ENCODE measurements at regions not wholly inside any gene's neighbourhood (a gene's known extent, or its start where the extent isn't known, plus 50 kb on each side); places are given as distances from the start of the nearest gene placed in this dataset.

- in situ Hi-C loops (cut with MboI; ENCODE audit: low pct_unique_long_range_greater_than_20kb, low sequenced_read_pairs): no loop called here
- DNase-seq: no peak
Observed at GRCh38 chrY:17259497-17259896, 620.5 kb downstream of the CDY2B start.

GRCh38 chrY:17238406-17238805 is 641.6 kb downstream of the CDY2B start:
- in situ Hi-C loops (cut with MboI; ENCODE audit: low pct_unique_long_range_greater_than_20kb, low sequenced_read_pairs): no loop called here
- DNase-seq: no peak

- in situ Hi-C loops (cut with MboI; ENCODE audit: low pct_unique_long_range_greater_than_20kb, low sequenced_read_pairs): no loop called here
- no peak for DNase-seq
Observed at GRCh38 chrY:17235769-17236168, 644.3 kb downstream of the CDY2B start.

- in situ Hi-C loops (cut with MboI; ENCODE audit: low pct_unique_long_range_greater_than_20kb, low sequenced_read_pairs): no loop called here
- DNase-seq: no peak
Observed at GRCh38 chrY:17233435-17234109, 646.4 kb downstream of the CDY2B start.

- DNase-seq: no peak
Observed at GRCh38 chrY:17231994-17232393, 648.0 kb downstream of the CDY2B start.

GRCh38 chrY:17223502-17223901 is 656.5 kb downstream of the CDY2B start:
- DNase-seq: no peak
- in situ Hi-C loops (cut with MboI; ENCODE audit: low pct_unique_long_range_greater_than_20kb, low sequenced_read_pairs): no loop called here

More at GRCh38 chrY:17231994-17232393, 648.0 kb downstream of the CDY2B start:
- in situ Hi-C loops (cut with MboI; ENCODE audit: low pct_unique_long_range_greater_than_20kb, low sequenced_read_pairs): no loop called here

GRCh38 chrY:17202395-17202794 is 677.6 kb downstream of the CDY2B start:
- DNase-seq: no peak
- in situ Hi-C loops (cut with MboI; ENCODE audit: low pct_unique_long_range_greater_than_20kb, low sequenced_read_pairs): no loop called here

GRCh38 chrY:17184299-17184698 is 695.7 kb downstream of the CDY2B start:
- in situ Hi-C loops (cut with MboI; ENCODE audit: low pct_unique_long_range_greater_than_20kb, low sequenced_read_pairs): no loop called here
- DNase-seq: no peak

- in situ Hi-C loops (cut with MboI; ENCODE audit: low pct_unique_long_range_greater_than_20kb, low sequenced_read_pairs): no loop called here
- no peak for DNase-seq
Observed at GRCh38 chrY:17166881-17167280, 713.1 kb downstream of the CDY2B start.

- in situ Hi-C loops (cut with MboI; ENCODE audit: low pct_unique_long_range_greater_than_20kb, low sequenced_read_pairs): no loop called here
- DNase-seq: no peak
Observed at GRCh38 chrY:17122166-17122565, 757.9 kb downstream of the CDY2B start.

- peak; percentile 85 for DNase-seq
- in situ Hi-C loops (cut with MboI; ENCODE audit: low pct_unique_long_range_greater_than_20kb, low sequenced_read_pairs): no loop called here
Observed at GRCh38 chrY:17085303-17085702, 794.7 kb downstream of the CDY2B start.

GRCh38 chrY:17079887-17080286 is 800.1 kb downstream of the CDY2B start:
- no peak for DNase-seq
- in situ Hi-C loops (cut with MboI; ENCODE audit: low pct_unique_long_range_greater_than_20kb, low sequenced_read_pairs): no loop called here

- no peak for DNase-seq
- in situ Hi-C loops (cut with MboI; ENCODE audit: low pct_unique_long_range_greater_than_20kb, low sequenced_read_pairs): no loop called here
Observed at GRCh38 chrY:17067307-17067706, 812.7 kb downstream of the CDY2B start.

GRCh38 chrY:17053041-17053440 is 827.0 kb downstream of the CDY2B start:
- no peak for DNase-seq
- in situ Hi-C loops (cut with MboI; ENCODE audit: low pct_unique_long_range_greater_than_20kb, low sequenced_read_pairs): no loop called here

- DNase-seq: no peak
- in situ Hi-C loops (cut with MboI; ENCODE audit: low pct_unique_long_range_greater_than_20kb, low sequenced_read_pairs): no loop called here
Observed at GRCh38 chrY:17050374-17050773, 829.6 kb downstream of the CDY2B start.

GRCh38 chrY:17045124-17045523 is 834.9 kb downstream of the CDY2B start:
- in situ Hi-C loops (cut with MboI; ENCODE audit: low pct_unique_long_range_greater_than_20kb, low sequenced_read_pairs): no loop called here
- no peak for DNase-seq

GRCh38 chrY:17044723-17045122 is 835.3 kb downstream of the CDY2B start:
- in situ Hi-C loops (cut with MboI; ENCODE audit: low pct_unique_long_range_greater_than_20kb, low sequenced_read_pairs): no loop called here
- DNase-seq: peak; percentile 53

- DNase-seq: peak; percentile 76
- in situ Hi-C loops (cut with MboI; ENCODE audit: low pct_unique_long_range_greater_than_20kb, low sequenced_read_pairs): no loop called here
Observed at GRCh38 chrY:17044272-17044671, 835.7 kb downstream of the CDY2B start.

- in situ Hi-C loops (cut with MboI; ENCODE audit: low pct_unique_long_range_greater_than_20kb, low sequenced_read_pairs): no loop called here
- no peak for DNase-seq
Observed at GRCh38 chrY:17038439-17038838, 841.6 kb downstream of the CDY2B start.

GRCh38 chrY:17018126-17018525 is 861.9 kb downstream of the CDY2B start:
- in situ Hi-C loops (cut with MboI; ENCODE audit: low pct_unique_long_range_greater_than_20kb, low sequenced_read_pairs): no loop called here
- DNase-seq: no peak

- no peak for DNase-seq
- in situ Hi-C loops (cut with MboI; ENCODE audit: low pct_unique_long_range_greater_than_20kb, low sequenced_read_pairs): no loop called here
Observed at GRCh38 chrY:16993551-16993950, 886.5 kb downstream of the CDY2B start.

Data from KBM-7 (cell line).